GM19463 (cell line): ENCODE measurements at regions not wholly inside any gene's neighbourhood (a gene's known extent, or its start where the extent isn't known, plus 50 kb on each side); places are given as distances from the start of the nearest gene placed in this dataset.
A peak's percentile ranks its signal among the peaks of the same experiment; 100 is the strongest.
"Not testable (repeated sequence)": the region's sequence is repeated elsewhere in the genome, so short reads cannot be mapped to it uniquely, and the experiment has no call there.

Source experiments
- ATAC-seq: cut with Tn5 transposase; IDR thresholded peaks from one replicate; pipeline ENCODE4 v1.9.1; 2021; ENCODE audit warnings: mild to moderate bottlenecking, moderate library complexity; ENCODE audit not compliant: unreplicated experiment

- ATAC-seq = no peak
Measured at GRCh38 chr10:9157656-9158055, 1103.2 kb downstream of the GATA3 start.

GRCh38 chr10:9158675-9159074 lies 1104.2 kb downstream of the GATA3 start:
- ATAC-seq = no peak

- ATAC-seq = no peak
Measured at GRCh38 chr10:9160275-9160674, 1105.8 kb downstream of the GATA3 start.

- ATAC-seq = no peak
Measured at GRCh38 chr10:9163699-9164098, 1109.2 kb downstream of the GATA3 start.

- ATAC-seq = no peak
Measured at GRCh38 chr10:9166770-9167169, 1112.3 kb downstream of the GATA3 start.

GRCh38 chr10:9172276-9172675 lies 1117.8 kb downstream of the GATA3 start:
- no peak for ATAC-seq

GRCh38 chr10:9175200-9175599 lies 1120.7 kb downstream of the GATA3 start:
- no peak for ATAC-seq

GRCh38 chr10:9183197-9183880 lies 1128.9 kb downstream of the GATA3 start:
- not testable (repeated sequence) for ATAC-seq

GRCh38 chr10:9188022-9188810 lies 1133.7 kb downstream of the GATA3 start:
- ATAC-seq = no peak

GRCh38 chr10:9189448-9189847 lies 1135.0 kb downstream of the GATA3 start:
- no peak for ATAC-seq

- ATAC-seq = no peak
Measured at GRCh38 chr10:9193120-9193519, 1138.6 kb downstream of the GATA3 start.

GRCh38 chr10:9195385-9195784 lies 1140.9 kb downstream of the GATA3 start:
- ATAC-seq = no peak

GRCh38 chr10:9198611-9199010 lies 1144.1 kb downstream of the GATA3 start:
- no peak for ATAC-seq

GRCh38 chr10:9205558-9205957 lies 1151.1 kb downstream of the GATA3 start:
- no peak for ATAC-seq

GRCh38 chr10:9209105-9209798 lies 1154.8 kb downstream of the GATA3 start:
- ATAC-seq = peak; percentile 74

- no peak for ATAC-seq
Measured at GRCh38 chr10:9211228-9211627, 1156.7 kb downstream of the GATA3 start.

GRCh38 chr10:9214618-9215017 lies 1160.1 kb downstream of the GATA3 start:
- ATAC-seq = no peak

GRCh38 chr10:9215121-9215520 lies 1160.6 kb downstream of the GATA3 start:
- no peak for ATAC-seq

GRCh38 chr10:9219860-9220259 lies 1165.4 kb downstream of the GATA3 start:
- ATAC-seq = no peak

- ATAC-seq = no peak
Measured at GRCh38 chr10:9222917-9223316, 1168.4 kb downstream of the GATA3 start.

- ATAC-seq = no peak
Measured at GRCh38 chr10:9227679-9228365, 1173.3 kb downstream of the GATA3 start.
